Activated CD4-positive, alpha-beta T cell treated with anti-CD3 and anti-CD28 coated beads for 4 hours (primary cell): ENCODE measurements at regions not wholly inside any gene's neighbourhood (a gene's known extent, or its start where the extent isn't known, plus 50 kb on each side); places are given as distances from the start of the nearest gene placed in this dataset.

Source experiments
- DNase-seq, 2 donors: peaks; one replicate each; pipeline ENCODE4 v3.0.0-alpha.2; 2020

GRCh38 chr15:62474771-62475124 is 309.7 kb upstream of the C2CD4B start:
- DNase-seq: no peak

- DNase-seq: no peak
Observed at GRCh38 chr15:62475591-62475990, 310.5 kb upstream of the C2CD4B start.

GRCh38 chr15:62476163-62476562 is 311.1 kb upstream of the C2CD4B start:
- DNase-seq: no peak

- DNase-seq: no peak
Observed at GRCh38 chr15:62477929-62478328, 312.8 kb upstream of the C2CD4B start.

GRCh38 chr15:62482785-62483429 is 317.8 kb upstream of the C2CD4B start:
- no peak for DNase-seq

GRCh38 chr15:62483814-62484213 is 318.7 kb upstream of the C2CD4B start:
- no peak for DNase-seq

- no peak for DNase-seq
Observed at GRCh38 chr15:62485170-62485720, 320.2 kb upstream of the C2CD4B start.

- DNase-seq: no peak
Observed at GRCh38 chr15:62486041-62486440, 321.0 kb upstream of the C2CD4B start.

- no peak for DNase-seq
Observed at GRCh38 chr15:62488387-62488786, 323.3 kb upstream of the C2CD4B start.

- no peak for DNase-seq
Observed at GRCh38 chr15:62491642-62492041, 326.6 kb upstream of the C2CD4B start.

GRCh38 chr15:62492900-62493299 is 327.8 kb upstream of the C2CD4B start:
- no peak for DNase-seq

- DNase-seq: no peak
Observed at GRCh38 chr15:62494197-62494596, 329.1 kb upstream of the C2CD4B start.

GRCh38 chr15:62495670-62496614 is 330.9 kb upstream of the C2CD4B start:
- no peak for DNase-seq

GRCh38 chr15:62497356-62497755 is 332.3 kb upstream of the C2CD4B start:
- DNase-seq: no peak

GRCh38 chr15:62498278-62498677 is 333.2 kb upstream of the C2CD4B start:
- no peak for DNase-seq

GRCh38 chr15:62498712-62499111 is 333.6 kb upstream of the C2CD4B start:
- no peak for DNase-seq

- DNase-seq: no peak
Observed at GRCh38 chr15:62500325-62500724, 335.2 kb upstream of the C2CD4B start.

- no peak for DNase-seq
Observed at GRCh38 chr15:62502451-62502850, 337.4 kb upstream of the C2CD4B start.

- DNase-seq: no peak
Observed at GRCh38 chr15:62503451-62503850, 338.4 kb upstream of the C2CD4B start.

- no peak for DNase-seq
Observed at GRCh38 chr15:62505762-62506161, 340.7 kb upstream of the C2CD4B start.

- DNase-seq: no peak
Observed at GRCh38 chr15:62506217-62506805, 341.2 kb upstream of the C2CD4B start.

- DNase-seq: no peak
Observed at GRCh38 chr15:62509395-62509958, 344.4 kb upstream of the C2CD4B start.

GRCh38 chr15:62510791-62511190 is 345.7 kb upstream of the C2CD4B start:
- DNase-seq: no peak
